NCI-H2227 (cell line): ENCODE measurements at regions not wholly inside any gene's neighbourhood (a gene's known extent, or its start where the extent isn't known, plus 50 kb on each side); places are given as distances from the start of the nearest gene placed in this dataset.

Source experiments
- DNase-seq: peaks from one replicate; lab custom pipeline; 2025; ENCODE audit not compliant: unreplicated experiment; lab: John Stamatoyannopoulos, UW

- DNase-seq: no peak
Measured at GRCh38 chr5:39843767-39844166, 419.0 kb upstream of the DAB2 start.

GRCh38 chr5:39835371-39835770 lies 410.6 kb upstream of the DAB2 start:
- no peak for DNase-seq

GRCh38 chr5:39829441-39829840 lies 404.7 kb upstream of the DAB2 start:
- no peak for DNase-seq

- no peak for DNase-seq
Measured at GRCh38 chr5:39826051-39826450, 401.3 kb upstream of the DAB2 start.

- DNase-seq: no peak
Measured at GRCh38 chr5:39825301-39825700, 400.5 kb upstream of the DAB2 start.

GRCh38 chr5:39822020-39822419 lies 397.2 kb upstream of the DAB2 start:
- DNase-seq: no peak

GRCh38 chr5:39816866-39817265 lies 392.1 kb upstream of the DAB2 start:
- DNase-seq: no peak

- no peak for DNase-seq
Measured at GRCh38 chr5:39816156-39816845, 391.5 kb upstream of the DAB2 start.

GRCh38 chr5:39815711-39816110 lies 390.9 kb upstream of the DAB2 start:
- no peak for DNase-seq

GRCh38 chr5:39811381-39811780 lies 386.6 kb upstream of the DAB2 start:
- no peak for DNase-seq

- no peak for DNase-seq
Measured at GRCh38 chr5:39808656-39809055, 383.9 kb upstream of the DAB2 start.

GRCh38 chr5:39801306-39801705 lies 376.5 kb upstream of the DAB2 start:
- no peak for DNase-seq

GRCh38 chr5:39800042-39800601 lies 375.3 kb upstream of the DAB2 start:
- no peak for DNase-seq

- DNase-seq: no peak
Measured at GRCh38 chr5:39799242-39799641, 374.5 kb upstream of the DAB2 start.

GRCh38 chr5:39794513-39795210 lies 369.9 kb upstream of the DAB2 start:
- no peak for DNase-seq

- no peak for DNase-seq
Measured at GRCh38 chr5:39785410-39785809, 360.6 kb upstream of the DAB2 start.

- no peak for DNase-seq
Measured at GRCh38 chr5:39783756-39784421, 359.1 kb upstream of the DAB2 start.

GRCh38 chr5:39780347-39780746 lies 355.6 kb upstream of the DAB2 start:
- no peak for DNase-seq

- no peak for DNase-seq
Measured at GRCh38 chr5:39779831-39780230, 355.1 kb upstream of the DAB2 start.

GRCh38 chr5:39775797-39776365 lies 351.1 kb upstream of the DAB2 start:
- DNase-seq: no peak

- DNase-seq: no peak
Measured at GRCh38 chr5:39775086-39775796, 350.5 kb upstream of the DAB2 start.
